ENCODE measurements at regions not wholly inside any gene's neighbourhood (a gene's known extent, or its start where the extent isn't known, plus 50 kb on each side); places are given as distances from the start of the nearest gene placed in this dataset.

DNA sequence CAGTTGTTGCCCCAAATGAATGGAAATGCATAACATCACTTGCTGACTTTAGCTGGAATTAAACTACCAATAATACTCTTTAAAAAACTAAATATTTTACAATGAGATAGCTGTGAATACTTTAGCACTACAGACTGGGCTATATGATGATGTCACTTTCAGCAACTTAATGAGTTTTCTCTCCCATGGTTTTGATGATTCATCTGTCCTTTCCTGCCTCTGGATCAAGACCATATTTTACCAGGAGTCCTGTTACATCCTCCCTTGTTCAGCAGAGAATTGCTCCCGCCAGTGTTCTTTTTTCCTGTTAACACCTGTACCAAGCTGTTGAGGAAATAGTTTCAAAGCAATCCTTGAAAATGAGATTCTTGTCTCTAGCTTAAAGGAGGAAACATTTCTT lies 543.0 kb downstream of the SPRY1 start:
- no peak for DNase-seq (ENCODE audit: low read depth in 2 of 2)

DNA sequence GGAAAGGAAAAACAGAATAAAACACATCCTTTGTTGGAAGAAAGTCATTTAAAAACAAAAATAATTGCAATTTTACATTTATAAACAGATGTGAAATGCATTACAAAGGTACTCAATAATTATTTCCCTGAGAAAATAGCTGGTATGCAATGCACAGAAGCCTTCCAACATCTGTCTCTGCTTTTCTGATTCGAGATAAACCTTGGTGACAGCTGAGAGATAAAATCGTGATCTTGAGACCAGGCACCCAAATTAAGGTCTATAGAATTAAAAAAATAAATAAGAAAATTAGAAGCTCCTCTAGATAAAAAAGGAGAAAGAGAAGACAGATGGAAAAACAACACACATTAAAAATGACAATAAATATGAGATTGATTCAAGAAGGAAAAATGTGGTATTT lies 544.0 kb downstream of the SPRY1 start:
- DNase-seq (ENCODE audit: low read depth in 2 of 2), result no peak

DNA sequence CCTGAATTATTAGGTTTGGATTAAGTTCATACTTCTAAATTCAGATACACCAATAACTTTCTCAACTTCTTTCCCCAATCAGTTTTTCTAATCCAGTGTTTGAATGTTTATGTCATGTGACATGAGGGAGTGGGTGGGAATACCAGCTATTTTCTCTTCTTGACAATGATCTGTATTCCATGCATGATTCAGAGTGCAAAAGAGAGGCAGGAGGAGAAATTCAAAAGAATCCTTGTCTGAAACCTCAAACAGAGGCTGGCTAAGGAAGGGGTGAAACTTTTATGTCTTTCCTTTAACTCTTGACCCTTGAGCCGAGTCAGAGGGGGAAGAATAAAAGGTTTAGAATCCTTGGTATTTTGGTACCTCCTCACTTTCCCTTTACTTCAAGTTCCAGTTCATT lies 544.7 kb downstream of the SPRY1 start:
- DNase-seq (ENCODE audit: low read depth in 2 of 2), result no peak

DNA sequence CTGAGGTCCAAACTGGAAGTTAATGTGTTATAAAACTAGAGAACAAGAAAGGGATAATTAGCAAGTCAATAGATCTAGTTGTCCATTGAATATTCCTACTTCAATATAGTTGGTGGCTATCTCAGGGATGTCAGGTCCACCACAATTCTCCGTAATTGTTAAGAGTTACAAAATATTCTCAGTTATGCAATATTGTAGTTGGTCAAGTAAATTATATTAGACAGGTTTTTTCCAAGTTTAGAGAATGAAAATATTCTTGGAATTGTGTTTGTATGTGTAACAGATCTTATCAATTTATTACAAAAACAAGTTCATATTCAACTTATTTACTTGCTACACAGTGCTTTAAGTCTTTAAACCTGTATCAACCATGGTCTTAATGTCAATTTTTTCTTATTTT lies 547.4 kb downstream of the SPRY1 start:
- no peak for DNase-seq (ENCODE audit: low read depth in 2 of 2)

DNA sequence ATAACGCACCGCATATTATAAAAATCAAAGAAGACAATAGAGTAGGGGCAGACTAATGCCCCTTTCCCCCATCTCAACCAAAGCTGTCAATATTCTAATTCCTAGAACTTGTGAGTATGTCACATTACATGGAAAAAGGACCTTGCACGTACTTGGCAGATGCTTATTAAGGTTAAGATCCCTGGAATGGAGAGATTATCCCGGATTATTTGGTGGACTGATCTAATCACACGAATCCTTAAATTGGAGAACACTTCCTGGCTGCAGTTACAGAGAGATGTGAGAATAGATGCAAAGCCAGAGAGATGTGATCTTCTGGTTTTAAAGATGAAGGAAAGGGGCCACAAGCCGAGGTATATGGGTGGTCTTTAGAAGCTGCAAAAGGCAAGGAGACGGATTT lies 548.7 kb downstream of the SPRY1 start:
- no peak for DNase-seq (ENCODE audit: low read depth in 2 of 2)

- no peak for DNase-seq (ENCODE audit: low read depth in 2 of 2)
Measured at GRCh38 chr4:123950530-123950929, 553.9 kb downstream of the SPRY1 start.

GRCh38 chr4:123952530-123953274 lies 556.1 kb downstream of the SPRY1 start:
- no peak for DNase-seq (ENCODE audit: low read depth in 2 of 2)

- DNase-seq (ENCODE audit: low read depth in 2 of 2), result no peak
Measured at GRCh38 chr4:123953566-123953965, 557.0 kb downstream of the SPRY1 start.

DNA sequence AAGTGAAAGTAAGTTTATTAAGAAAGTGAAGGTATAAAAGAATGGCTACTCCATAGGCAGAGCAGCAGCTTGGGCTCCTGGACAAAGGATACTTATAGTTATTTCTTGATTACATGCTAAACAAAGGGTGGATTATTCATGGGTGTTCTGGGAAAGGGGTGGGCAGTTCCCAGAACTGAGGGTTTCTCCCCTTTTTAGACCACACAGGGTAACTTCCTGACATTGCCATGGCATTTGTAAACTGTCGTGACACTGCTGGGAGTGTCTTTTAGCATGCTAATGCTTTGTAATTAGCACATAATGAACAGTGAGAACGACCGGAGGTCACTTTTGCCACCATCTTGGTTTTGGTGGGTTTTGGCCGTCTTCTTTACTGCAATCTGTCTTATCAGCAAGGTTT lies 557.6 kb downstream of the SPRY1 start:
- DNase-seq (ENCODE audit: low read depth in 2 of 2), result no peak

DNA sequence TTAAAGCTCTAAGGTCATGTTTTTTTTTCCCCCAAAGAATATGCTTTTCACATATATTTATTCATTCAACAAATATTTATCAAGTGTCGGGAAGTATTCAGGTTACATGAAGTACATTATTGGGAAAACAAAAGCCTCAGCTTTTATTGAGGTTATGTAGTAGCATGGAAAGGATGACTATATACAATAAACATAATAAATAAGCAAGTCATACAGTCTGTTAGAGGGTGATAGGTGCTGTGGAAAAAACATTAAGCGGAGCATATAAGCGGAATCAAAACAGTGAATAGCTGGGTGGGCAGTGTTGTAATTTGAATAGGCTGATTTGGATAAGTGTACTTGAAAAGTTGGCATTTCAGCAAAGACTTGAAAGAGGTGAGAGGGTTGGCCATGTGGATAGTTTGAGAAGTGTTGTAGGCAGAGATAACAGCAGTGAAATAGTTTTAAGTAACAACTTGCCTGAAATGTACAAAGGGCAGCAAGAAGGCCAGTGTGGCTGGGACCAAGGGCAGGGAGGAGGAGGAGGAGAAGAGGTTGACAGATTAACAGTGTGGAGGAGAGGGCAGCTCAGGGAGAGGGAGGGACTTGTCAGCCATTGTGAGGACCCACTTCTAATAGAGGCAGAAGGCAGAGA lies 558.7 kb downstream of the SPRY1 start:
- no peak for DNase-seq (ENCODE audit: low read depth in 2 of 2)

GRCh38 chr4:123956204-123956603 lies 559.6 kb downstream of the SPRY1 start:
- DNase-seq (ENCODE audit: low read depth in 2 of 2), result no peak

DNA sequence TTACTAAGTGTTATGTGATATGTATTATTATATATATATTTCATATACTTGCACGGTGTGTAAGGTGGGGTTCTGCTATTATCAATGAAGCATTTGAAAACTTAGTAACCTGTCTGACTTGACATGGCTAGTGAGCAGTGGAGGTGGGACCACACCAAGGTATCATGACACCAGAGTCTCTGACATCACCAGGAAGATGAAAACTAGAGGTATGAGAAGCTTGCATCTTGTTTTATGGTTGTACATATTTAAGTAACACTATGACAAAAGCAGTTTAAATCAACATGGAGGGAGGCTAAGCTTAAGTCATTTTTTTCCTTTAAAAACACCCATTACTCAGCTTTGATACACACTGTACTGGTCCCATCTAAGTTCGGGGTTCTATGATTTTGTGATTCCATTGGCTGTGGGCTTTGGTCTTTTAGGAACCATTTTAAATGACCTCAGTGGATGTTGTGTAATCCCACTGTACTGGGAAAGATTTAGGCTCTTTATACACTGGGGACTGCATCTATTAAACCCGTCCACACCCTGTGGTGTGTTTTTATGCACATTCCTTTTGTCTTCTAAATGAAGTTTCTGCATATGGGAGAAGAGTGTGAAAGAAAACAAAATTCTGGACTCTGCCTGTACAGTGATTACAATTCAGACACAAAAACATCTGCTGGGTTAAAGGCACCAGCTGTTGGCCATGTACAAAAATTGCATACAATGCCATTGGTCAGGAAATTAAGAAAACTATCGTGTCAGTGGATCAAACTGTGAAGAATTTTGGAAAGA lies 570.6 kb downstream of the SPRY1 start:
- DNase-seq (ENCODE audit: low read depth in 2 of 2), result no peak

DNA sequence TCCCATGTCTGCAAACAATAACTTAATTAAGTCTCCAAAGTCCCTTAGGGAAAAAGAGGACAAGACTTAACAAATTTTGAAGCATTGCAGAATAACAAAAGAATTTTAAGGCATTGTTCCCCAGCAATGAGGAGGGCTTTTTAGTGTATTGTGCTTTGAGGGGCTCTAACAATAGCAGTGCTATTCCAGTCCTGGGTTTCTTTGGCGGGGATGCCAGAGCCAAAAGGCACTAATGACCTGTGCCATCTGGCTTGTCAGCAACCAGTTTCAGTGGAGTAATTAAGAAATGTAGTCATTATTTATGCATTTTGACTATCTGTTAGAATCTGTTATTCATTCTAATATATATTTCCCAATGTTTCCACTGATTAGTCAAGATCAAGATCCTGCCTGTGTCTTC lies 575.4 kb downstream of the SPRY1 start:
- no peak for DNase-seq (ENCODE audit: low read depth in 2 of 2)

DNA sequence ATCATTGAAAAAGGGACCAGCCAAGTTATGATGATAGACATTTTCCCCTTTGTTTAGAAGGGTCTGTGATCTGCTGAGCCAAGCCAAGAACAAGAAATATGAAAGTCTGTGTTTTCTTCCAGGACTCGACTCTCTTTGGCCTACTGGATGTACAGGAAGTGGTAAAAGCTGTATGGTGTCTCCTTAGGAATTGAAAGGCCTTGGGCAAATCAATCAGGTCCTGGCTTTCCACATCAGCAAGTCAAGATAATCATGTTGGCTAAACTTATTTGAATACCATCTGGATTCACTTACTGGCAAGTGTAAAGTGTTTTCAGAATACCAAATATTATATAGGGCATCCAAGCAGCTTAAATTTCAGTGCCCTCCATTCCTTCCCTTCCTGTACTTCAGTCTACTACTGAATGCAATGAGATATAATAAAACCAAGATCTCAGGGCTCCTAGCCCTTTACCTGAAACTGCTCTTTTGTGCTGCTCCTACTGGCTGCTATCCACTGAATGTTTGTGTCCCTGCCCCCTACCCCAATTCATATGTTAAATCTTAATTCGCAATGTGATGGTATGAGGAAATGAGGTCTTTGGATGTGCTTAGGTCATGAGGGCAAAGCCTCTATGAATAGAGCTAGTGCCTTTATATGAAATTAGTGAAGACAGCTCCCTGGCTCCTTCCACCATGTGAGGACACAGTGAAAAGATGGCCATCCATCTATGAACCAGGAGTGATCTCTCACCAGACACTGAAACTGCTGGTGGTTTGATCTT lies 578.0 kb downstream of the SPRY1 start:
- DNase-seq (ENCODE audit: low read depth in 2 of 2), result no peak

- no peak for DNase-seq (ENCODE audit: low read depth in 2 of 2)
Measured at GRCh38 chr4:123976285-123976684, 579.7 kb downstream of the SPRY1 start.

GRCh38 chr4:123976819-123977218 lies 580.2 kb downstream of the SPRY1 start:
- DNase-seq (ENCODE audit: low read depth in 2 of 2), result no peak

DNA sequence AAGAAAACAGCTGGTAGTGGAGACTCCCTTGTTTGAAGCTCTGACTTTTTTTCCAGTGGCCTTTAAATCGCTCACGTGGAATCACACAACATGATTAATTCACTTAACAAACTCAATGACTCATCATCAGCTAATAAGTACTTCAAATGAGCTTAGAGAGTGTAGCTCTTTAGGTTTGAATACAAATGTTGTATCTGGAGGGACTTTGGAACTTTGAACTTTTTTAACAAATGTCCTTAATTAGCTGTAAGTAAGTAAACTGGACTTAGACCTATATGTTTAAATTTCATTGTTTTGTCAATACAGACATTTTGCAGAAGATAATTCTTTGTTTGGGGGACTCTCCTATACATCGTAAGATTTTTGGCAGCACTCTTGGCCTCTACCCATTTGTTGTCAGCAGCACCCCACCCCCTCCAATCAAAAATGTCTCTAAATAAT lies 581.1 kb downstream of the SPRY1 start:
- DNase-seq (ENCODE audit: low read depth in 2 of 2), result no peak

GRCh38 chr4:123978637-123979036 lies 582.0 kb downstream of the SPRY1 start:
- no peak for DNase-seq (ENCODE audit: low read depth in 2 of 2)

DNA sequence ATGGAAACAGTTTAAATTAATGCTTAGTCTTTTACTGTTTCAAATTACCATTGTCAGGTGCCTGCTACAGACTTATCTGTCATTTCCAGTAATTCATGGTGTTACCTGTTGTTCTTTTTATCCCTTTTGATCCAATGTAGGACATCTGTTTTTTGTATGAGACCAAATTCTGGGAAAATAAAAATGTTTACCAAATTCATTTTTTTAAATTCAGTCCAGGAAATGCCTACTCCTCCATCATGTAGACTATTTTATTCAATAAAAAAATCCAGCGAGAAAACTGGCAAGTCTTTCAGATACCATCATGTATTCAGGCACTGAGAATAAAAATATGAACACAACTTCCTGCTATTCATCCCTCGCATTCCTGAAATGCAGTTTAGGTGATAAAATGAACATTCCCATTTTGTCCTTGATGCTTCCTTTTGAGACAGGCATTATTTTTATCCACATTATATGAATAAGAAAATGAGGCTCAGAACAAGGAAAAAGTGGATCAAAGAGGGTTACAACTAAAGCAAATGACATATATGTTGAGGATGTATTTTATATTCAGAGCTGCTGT lies 584.2 kb downstream of the SPRY1 start:
- DNase-seq (ENCODE audit: low read depth in 2 of 2), result no peak

DNA sequence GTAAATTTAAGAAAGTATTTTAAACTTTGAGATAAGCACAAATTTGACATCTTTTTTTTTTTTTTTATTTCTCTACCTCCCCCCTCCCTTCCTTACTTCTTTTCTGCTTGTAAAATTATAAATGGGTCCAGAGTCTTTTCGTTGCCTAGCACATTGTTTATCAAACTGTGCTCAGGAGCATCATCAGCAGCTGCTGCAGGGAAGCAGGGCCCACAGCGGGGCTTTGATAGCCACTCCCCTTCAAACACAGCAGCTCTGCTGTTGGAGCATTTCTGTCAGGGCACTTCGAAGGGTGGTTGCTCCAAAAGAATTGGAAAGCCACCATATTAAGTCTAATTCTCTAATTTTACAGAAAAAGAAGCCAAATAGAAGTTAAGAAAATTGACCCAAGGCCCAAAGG lies 588.3 kb downstream of the SPRY1 start:
- DNase-seq (ENCODE audit: low read depth in 2 of 2), result no peak

- no peak for DNase-seq (ENCODE audit: low read depth in 2 of 2)
Measured at GRCh38 chr4:123986268-123986798, 589.7 kb downstream of the SPRY1 start.

DNA sequence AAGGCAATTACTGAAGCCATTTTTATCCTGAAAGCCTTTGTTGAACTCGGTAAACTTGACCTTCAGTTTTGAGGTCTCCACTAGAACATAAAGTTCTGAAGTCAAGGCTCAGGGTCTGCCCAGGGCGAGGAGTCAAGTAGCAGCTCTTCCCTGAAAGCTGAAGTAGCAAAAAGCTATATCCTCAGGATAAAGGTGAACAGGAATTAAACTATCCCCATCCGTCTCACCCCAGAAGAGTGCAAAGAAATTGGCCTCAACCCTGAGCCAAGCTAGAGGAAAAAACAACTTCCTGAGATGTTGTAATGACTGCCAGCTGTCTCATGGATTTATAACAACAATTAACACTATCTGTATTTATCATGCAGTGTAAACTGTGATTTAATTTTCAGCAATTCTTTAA lies 590.8 kb downstream of the SPRY1 start:
- DNase-seq (ENCODE audit: low read depth in 2 of 2), result no peak
